ENCODE measurements at regions not wholly inside any gene's neighbourhood (a gene's known extent, or its start where the extent isn't known, plus 50 kb on each side); places are given as distances from the start of the nearest gene placed in this dataset.

GRCh38 chr2:129752686-129753085 is 226.8 kb upstream of the RAB6C start:
- H3K27ac ChIP-seq: no peak overlapping the region
- TF ChIP-seq POLR2A (IDR thresholded peaks at IDR 0.05) (no peak), CTCF (IDR thresholded peaks at IDR 0.05) (no peak)
- H3K9me3 ChIP-seq: no peaks in the 10 kb centered on the region
- no peaks in the 10 kb centered on the region for H3K4me1 ChIP-seq
- WGBS, 2 donors: 94 to 96% methylated on average over 10 of the region's 10 CpGs
- H3K27me3 ChIP-seq: no peaks in the 10 kb centered on the region
- no peak overlapping the region for H3K4me3 ChIP-seq (replicated peaks in 1 of 3)
- H3K36me3 ChIP-seq: no peaks in the 10 kb centered on the region
- intact Hi-C loops (cut with DNase I): no loop called here
- DNase-seq: no peak

DNA sequence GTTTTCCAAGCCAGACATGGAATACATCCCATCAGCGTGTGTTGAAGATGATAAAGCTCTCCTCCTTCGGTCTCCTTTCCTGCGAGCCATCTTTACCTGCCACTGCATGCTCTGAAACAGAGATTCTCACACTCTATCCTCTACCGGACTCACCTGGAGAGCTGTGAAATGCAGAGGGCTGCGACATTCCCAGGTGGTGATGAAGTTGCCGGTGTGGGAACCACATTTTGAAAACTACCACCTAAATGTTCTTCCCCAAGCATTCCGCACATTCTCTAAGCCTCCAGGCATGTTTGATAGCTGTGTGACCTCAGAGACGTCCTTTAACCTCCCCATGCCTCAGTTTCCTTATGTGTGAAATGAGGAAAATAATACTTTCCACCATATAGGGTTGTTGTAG is 226.2 kb upstream of the RAB6C start:
- 81 to 83% methylated on average over 8 of the region's 8 CpGs for WGBS, 2 donors
- no peaks in the 10 kb centered on the region for H3K4me1 ChIP-seq
- no peak for DNase-seq
- no peaks in the 10 kb centered on the region for H3K27me3 ChIP-seq
- no peaks in the 10 kb centered on the region for H3K36me3 ChIP-seq
- no peak overlapping the region for H3K4me3 ChIP-seq (replicated peaks in 1 of 3)
- H3K9me3 ChIP-seq: no peaks in the 10 kb centered on the region
- no peak overlapping the region for H3K27ac ChIP-seq
- TF ChIP-seq CTCF (IDR thresholded peaks at IDR 0.05): no peak
- no peak for TF ChIP-seq POLR2A (IDR thresholded peaks at IDR 0.05)
- intact Hi-C loops (cut with DNase I): no loop called here

GRCh38 chr2:129754421-129754820 is 225.0 kb upstream of the RAB6C start:
- intact Hi-C loops (cut with DNase I): no loop called here
- H3K27ac ChIP-seq: no peak overlapping the region
- 93 to 98% methylated on average over 14 of the region's 14 CpGs for WGBS, 2 donors
- no peak for DNase-seq
- no peaks in the 10 kb centered on the region for H3K4me1 ChIP-seq
- H3K27me3 ChIP-seq: no peaks in the 10 kb centered on the region
- TF ChIP-seq POLR2A (IDR thresholded peaks at IDR 0.05) (no peak), CTCF (IDR thresholded peaks at IDR 0.05) (no peak)
- H3K4me3 ChIP-seq (replicated peaks in 1 of 3): no peak overlapping the region
- H3K36me3 ChIP-seq: no peaks in the 10 kb centered on the region
- no peaks in the 10 kb centered on the region for H3K9me3 ChIP-seq

GRCh38 chr2:129754831-129755230 is 224.6 kb upstream of the RAB6C start:
- Histone ChIP-seq H3K27me3 (no peaks in the 10 kb centered on the region), H3K4me1 (no peaks in the 10 kb centered on the region), H3K9me3 (no peaks in the 10 kb centered on the region), H3K4me3 (replicated peaks in 1 of 3) (no peak overlapping the region), H3K36me3 (no peaks in the 10 kb centered on the region), H3K27ac (no peak overlapping the region)
- WGBS, 2 donors: 85% methylated on average over 4 to 6 of the region's 6 CpGs
- intact Hi-C loops (cut with DNase I): no loop called here
- DNase-seq: no peak
- TF ChIP-seq CTCF (IDR thresholded peaks at IDR 0.05) (no peak), POLR2A (IDR thresholded peaks at IDR 0.05) (no peak)

- Histone ChIP-seq H3K4me1 (no peaks in the 10 kb centered on the region), H3K9me3 (no peaks in the 10 kb centered on the region), H3K36me3 (no peaks in the 10 kb centered on the region), H3K4me3 (replicated peaks in 1 of 3) (no peak overlapping the region), H3K27ac (no peak overlapping the region), H3K27me3 (no peaks in the 10 kb centered on the region)
- WGBS, 2 donors: 86% methylated on average over 7 of the region's 7 CpGs
- no peak for DNase-seq
- no peak for TF ChIP-seq CTCF (IDR thresholded peaks at IDR 0.05)
- TF ChIP-seq POLR2A (IDR thresholded peaks at IDR 0.05): no peak
- intact Hi-C loops (cut with DNase I): no loop called here
Measured at GRCh38 chr2:129755786-129756185, 223.7 kb upstream of the RAB6C start.

Measured in thyroid gland (tissue), 4 donors.